CD4-positive, alpha-beta T cell treated with Interleukin-17A for 1 hour (primary cell): ENCODE measurements at regions not wholly inside any gene's neighbourhood (a gene's known extent, or its start where the extent isn't known, plus 50 kb on each side); places are given as distances from the start of the nearest gene placed in this dataset.

Experiments used
- DNase-seq: peaks from one replicate; pipeline ENCODE4 v3.0.0-alpha.2; 2020

- no peak for DNase-seq
These were observed 67.3 kb upstream of the TEX51 start for GRCh38 chr2:126831234-126832005.

GRCh38 chr2:126832014-126832413, 66.7 kb upstream of the TEX51 start:
- no peak for DNase-seq

GRCh38 chr2:126832757-126833156, 65.9 kb upstream of the TEX51 start:
- no peak for DNase-seq

- no peak for DNase-seq
These were observed 64.6 kb upstream of the TEX51 start for GRCh38 chr2:126834006-126834659.

- no peak for DNase-seq
These were observed 63.4 kb upstream of the TEX51 start for GRCh38 chr2:126835261-126835660.

- no peak for DNase-seq
These were observed 62.9 kb upstream of the TEX51 start for GRCh38 chr2:126835831-126836230.

- DNase-seq: no peak
These were observed 61.7 kb upstream of the TEX51 start for GRCh38 chr2:126836761-126837679.

- no peak for DNase-seq
These were observed 60.5 kb upstream of the TEX51 start for GRCh38 chr2:126837966-126838715.

- DNase-seq: no peak
These were observed 60.0 kb upstream of the TEX51 start for GRCh38 chr2:126838716-126838985.

- no peak for DNase-seq
These were observed 58.9 kb upstream of the TEX51 start for GRCh38 chr2:126839796-126840195.

- DNase-seq: no peak
These were observed 55.6 kb upstream of the TEX51 start for GRCh38 chr2:126843081-126843480.

GRCh38 chr2:126846241-126846640, 52.4 kb upstream of the TEX51 start:
- DNase-seq: no peak
